ENCODE measurements at regions not wholly inside any gene's neighbourhood (a gene's known extent, or its start where the extent isn't known, plus 50 kb on each side); places are given as distances from the start of the nearest gene placed in this dataset.
A peak's percentile ranks its signal among the peaks of the same experiment; 100 is the strongest.
"Not testable (repeated sequence)": the region's sequence is repeated elsewhere in the genome, so short reads cannot be mapped to it uniquely, and the experiment has no call there.

DNA sequence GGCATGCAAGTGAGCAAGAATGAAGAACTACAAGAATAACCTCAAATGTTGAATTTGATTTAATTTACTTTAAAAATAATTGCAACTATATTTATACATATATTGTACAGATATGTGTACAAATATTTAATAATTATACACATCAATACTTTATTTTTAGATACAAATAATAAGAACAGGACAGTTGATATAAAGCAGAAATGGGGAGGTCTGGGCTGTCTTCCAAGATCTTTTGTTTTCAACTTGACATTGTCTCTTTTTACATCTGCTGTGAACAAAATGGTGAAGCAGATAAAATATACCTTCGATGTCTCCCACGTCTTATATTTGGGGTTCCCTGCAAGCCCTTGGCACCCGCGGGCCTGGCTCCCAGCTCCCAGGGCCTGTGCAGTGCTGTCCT is 231.3 kb upstream of the RBBP8 start:
- no peak for DNase-seq (ENCODE audit: low spot score)

- no peak for DNase-seq (ENCODE audit: low spot score)
Measured at GRCh38 chr18:22702806-22703205, 230.3 kb upstream of the RBBP8 start.

DNA sequence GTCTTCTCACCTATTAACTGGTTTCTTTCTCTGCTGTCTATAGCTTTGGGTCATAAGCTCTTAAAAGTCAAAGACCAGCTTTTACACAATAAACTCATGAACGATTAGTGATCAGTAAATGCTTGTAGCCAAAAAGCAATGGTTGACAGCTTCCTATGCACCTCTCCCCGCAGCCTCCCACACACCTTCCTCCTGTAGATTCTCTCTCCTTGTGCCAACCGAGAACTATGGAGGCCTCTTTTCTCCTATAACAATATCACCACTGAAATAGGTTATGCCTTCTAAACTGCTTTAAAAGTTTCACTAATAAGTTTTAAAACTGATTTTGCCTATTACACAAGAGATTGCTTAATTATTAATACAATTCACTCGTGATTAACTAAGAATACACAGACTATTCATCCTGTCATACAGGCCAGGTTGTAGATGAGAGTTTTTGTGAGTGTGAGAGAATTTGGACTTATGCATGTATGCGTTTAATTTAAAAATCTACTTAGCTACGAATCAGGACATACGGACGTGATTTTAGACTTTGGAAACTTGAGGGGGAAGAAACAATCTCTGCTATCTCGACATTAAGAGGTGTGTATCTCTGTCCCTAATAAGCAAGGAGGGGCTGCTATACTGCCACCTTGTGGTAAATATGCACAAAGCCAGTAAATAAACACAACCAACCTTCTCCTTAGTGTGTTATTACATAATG is 229.1 kb upstream of the RBBP8 start:
- peak; percentile 49 for DNase-seq (ENCODE audit: low spot score)

- DNase-seq (ENCODE audit: low spot score) = no peak
Measured at GRCh38 chr18:22704586-22704918, 228.6 kb upstream of the RBBP8 start.

- no peak for DNase-seq (ENCODE audit: low spot score)
Measured at GRCh38 chr18:22705328-22705727, 227.8 kb upstream of the RBBP8 start.

GRCh38 chr18:22706025-22706424 is 227.1 kb upstream of the RBBP8 start:
- DNase-seq (ENCODE audit: low spot score) = not testable (repeated sequence)

- DNase-seq (ENCODE audit: low spot score) = no peak
Measured at GRCh38 chr18:22709288-22710060, 223.7 kb upstream of the RBBP8 start.

DNA sequence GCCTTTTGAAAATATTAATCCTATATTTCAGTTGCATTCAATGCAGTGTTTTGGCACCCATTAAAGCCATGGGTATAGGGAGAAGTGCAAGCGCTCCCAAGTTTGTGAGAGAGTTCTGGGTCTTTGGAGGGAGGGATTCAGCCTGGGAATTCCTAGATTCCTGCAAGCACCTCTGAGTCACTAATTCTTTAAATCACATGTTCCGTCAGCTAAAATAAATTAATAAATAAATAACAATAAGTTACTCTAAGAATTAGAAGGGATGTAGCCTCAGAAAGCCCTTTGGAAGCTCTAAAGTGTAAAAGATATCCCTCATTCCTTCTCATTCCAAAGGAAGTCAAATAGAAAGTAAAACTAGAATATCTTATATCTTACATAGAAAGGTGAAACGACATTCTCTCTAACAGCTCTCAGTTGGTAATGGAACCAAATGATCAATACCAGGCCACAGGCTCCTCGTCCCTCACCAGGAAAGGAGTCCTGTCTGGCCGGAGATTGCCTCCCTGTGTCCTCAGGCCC is 222.4 kb upstream of the RBBP8 start:
- DNase-seq (ENCODE audit: low spot score) = no peak

GRCh38 chr18:22711192-22711685 is 221.9 kb upstream of the RBBP8 start:
- DNase-seq (ENCODE audit: low spot score) = no peak

DNA sequence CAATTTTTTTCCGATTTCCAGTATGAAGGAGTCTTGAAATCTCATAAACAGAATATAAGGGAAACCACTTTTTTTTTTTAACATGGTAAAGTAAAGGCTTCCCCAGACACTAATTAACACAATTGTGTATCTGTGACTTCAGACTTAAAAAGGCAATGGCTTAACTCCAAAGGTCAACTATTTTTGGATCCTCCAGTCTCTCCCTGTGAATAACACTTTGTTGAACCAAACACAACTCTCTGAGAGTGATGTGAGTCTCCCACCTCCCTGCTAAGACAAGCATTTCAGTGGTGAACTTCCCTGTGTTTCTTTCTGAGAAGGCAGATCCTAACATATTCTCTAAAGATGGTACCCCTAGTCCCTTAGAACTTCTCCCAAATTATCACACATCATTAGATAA is 219.6 kb upstream of the RBBP8 start:
- no peak for DNase-seq (ENCODE audit: low spot score)

GRCh38 chr18:22717536-22717935 is 215.6 kb upstream of the RBBP8 start:
- DNase-seq (ENCODE audit: low spot score) = not testable (repeated sequence)

DNA sequence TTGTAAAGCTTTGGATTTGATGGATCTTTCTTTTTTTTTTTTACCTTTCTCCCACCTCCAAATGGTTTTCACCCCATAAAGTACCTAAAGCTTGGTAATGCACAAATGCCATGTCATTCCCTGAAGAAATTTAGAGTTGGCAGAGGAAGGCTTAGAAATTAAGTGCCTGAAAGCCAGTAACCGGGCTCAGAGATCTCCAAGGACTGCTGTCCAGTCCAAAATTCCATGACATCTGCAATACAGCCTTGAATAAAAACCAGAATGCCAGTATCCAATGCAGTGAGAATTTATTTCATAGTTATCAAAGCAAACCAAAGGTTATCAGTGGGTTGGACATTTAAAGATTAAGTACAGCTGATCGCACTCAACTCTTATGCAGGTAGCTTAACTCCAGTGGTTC is 209.9 kb upstream of the RBBP8 start:
- no peak for DNase-seq (ENCODE audit: low spot score)

DNA sequence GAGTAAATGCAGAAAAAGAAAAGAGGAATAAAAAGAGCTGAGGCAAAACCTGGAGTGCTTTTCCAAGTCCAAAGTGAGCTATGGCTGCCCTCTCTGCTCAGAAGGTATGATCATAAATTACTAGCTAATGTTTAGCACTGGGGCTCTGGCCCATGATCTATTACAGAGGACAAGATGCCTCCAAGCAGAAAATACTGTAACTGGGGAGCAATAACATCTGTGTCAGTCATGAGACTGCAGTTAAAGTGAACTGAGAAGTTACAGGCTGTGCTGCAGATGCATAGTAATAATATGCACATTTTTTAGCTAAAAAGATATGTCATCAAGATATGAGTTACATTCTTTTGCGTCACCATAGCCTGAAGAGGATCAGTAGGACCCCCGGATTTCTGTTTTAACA is 209.4 kb upstream of the RBBP8 start:
- no peak for DNase-seq (ENCODE audit: low spot score)

DNA sequence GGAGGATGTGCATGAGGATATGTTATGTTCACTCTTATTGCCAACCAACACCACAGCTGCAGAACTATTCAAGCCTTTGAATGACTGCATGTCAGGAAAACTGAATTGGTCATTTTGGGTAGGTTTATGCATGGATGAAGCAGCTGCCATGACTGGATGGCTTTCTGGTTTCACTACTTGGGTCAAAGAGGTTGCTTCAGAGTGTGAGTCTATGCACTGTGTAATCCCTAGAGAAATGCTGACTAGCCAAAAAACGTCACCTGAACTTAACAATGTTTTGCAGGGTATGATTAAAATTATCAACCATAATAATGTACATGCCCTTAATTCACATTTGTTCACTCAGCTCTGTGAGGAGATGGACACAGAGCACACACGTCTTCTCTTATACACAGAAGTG is 206.7 kb upstream of the RBBP8 start:
- no peak for DNase-seq (ENCODE audit: low spot score)

- no peak for DNase-seq (ENCODE audit: low spot score)
Measured at GRCh38 chr18:22728016-22728415, 205.1 kb upstream of the RBBP8 start.

- no peak for DNase-seq (ENCODE audit: low spot score)
Measured at GRCh38 chr18:22728481-22729105, 204.5 kb upstream of the RBBP8 start.

DNA sequence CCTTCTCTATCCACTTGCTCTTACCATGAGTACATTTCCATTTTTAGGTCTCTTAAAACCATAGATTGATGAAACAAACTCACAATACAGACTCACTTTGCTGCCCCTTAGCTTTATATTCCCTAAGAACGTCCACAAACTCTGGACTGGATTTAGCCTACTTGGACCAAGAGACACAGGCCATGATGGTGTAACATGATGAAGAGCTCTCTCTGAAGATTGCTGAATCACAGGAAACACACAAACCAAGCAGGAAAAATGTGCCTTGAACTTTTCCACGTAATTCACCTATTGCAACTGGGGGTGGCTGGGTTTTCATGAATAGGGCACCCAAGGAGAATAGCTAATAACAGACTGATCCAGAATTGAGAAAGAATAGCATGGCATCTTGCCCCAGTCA is 201.7 kb upstream of the RBBP8 start:
- no peak for DNase-seq (ENCODE audit: low spot score)

DNA sequence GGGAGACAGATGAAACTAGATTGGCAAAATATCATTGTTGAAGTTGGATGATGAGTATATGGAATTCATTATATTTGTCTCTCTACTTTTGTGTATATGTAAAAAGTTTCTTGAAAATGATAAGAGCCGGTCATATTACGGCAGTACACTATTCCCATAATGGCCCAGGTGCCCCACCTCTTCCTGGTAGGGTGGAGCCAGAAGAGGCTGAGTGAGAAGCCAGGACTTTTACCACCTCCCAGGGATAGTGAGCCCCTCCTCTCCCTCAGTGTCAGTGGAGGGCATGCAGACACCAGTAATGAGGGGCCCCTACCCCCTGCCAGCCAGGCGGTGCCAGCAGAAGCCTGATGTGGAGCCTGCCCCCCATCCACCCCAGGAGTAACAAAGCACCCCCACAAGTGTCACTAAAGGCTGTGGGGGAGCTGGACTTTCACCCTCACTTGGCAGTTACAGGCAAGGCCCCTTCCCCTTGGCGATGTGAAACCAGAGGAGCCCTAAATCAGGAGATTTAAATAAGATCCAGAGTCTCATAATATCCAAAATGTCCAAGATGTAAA is 198.9 kb upstream of the RBBP8 start:
- no peak for DNase-seq (ENCODE audit: low spot score)

DNA sequence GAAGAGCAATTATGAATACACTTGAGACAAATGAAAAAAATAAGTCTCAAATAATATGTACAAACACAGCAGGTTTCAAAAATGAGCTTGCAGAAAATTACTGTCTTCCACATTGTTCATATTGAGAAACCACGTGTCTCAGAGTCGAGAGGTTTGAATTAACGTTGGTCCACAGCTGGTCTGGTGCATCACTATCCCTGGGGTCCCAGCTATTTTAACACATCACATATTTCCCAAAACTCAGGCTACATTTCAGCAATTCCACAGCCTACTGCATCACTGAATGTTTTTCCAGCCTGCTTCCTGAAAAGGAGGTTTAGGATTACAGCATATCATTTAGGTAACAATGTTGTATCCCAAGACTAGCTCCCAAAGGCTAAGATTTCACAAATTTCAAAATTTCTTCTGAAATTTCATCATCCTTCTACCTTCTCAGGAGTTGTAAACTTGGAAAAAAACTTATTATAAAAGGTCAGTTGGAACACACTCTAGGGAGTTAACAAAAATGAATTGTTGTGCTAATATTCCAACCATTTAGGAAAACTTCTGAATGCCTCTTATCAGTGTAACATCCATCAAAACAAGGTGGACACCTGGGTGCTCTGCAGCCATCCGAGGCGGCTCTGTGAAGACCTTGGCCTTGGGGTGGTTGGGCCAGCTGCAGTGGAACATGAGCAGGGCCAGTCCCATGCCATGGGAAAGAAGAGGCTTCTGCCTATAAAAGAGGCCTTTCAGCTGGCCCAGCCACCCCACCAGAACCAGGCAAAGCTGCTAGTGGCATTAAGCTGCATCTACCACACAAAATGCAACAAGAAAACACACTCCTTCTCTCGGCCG is 198.1 kb upstream of the RBBP8 start:
- no peak for DNase-seq (ENCODE audit: low spot score)

DNA sequence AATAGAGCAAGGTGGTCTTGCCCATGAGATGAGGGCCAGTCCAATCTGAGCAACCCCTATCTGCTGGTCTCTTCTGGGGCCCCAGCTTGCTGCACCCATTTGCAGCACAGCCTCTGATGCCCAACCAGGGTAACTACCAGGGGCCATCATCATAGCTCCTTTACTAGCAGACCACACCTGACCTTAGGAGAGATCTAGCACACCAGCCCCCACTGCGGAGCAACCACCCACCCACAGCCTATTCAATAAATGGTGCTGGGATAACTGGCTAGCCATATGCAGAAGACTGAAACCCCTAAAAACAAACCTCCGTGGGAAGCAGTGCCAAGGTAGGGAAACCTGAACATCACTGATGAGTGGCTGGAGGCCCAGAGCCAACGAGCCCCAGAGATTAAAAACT is 196.1 kb upstream of the RBBP8 start:
- DNase-seq (ENCODE audit: low spot score) = no peak

DNA sequence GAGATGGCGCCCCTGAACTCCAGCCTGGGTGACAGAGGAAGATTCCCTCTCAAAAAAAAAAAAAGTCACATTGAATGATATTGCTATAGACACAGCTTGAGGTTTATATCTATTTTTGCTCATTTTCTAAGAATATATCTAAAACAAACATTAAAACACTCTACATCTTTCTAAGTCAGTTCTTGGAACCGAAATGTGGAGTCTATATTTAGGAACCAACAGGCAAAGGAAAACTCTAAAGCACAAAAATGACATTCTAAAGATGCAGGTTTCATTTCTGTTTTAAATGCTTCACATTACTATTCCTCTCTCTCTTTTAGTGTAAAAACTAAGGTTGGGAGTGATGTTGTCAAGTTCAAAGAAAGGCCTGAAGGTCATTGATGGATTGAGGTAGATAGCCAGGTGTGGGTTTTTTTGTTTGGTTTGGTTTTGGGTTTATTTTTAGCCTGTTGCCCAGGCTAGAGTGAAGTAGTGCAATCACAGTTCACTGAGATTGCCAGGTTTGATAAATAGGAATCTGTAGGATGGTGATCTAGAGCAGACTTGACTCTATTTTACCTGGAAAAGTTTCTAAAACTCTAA is 194.0 kb upstream of the RBBP8 start:
- no peak for DNase-seq (ENCODE audit: low spot score)
